Activated CD4-positive, alpha-beta T cell treated with anti-CD3 and anti-CD28 coated beads, Interleukin-2, Interleukin-4, amounts not matched to agents 100 ng/mL and 50 ng/mL, durations not matched to agents 16 hours and 8 hours (primary cell): ENCODE measurements at regions not wholly inside any gene's neighbourhood (a gene's known extent, or its start where the extent isn't known, plus 50 kb on each side); places are given as distances from the start of the nearest gene placed in this dataset.
"Not testable (repeated sequence)": the region's sequence is repeated elsewhere in the genome, so short reads cannot be mapped to it uniquely, and the experiment has no call there.

Experiments
- DNase-seq: peaks from one replicate; pipeline ENCODE4 v3.0.0-alpha.2; 2020; ENCODE audit warnings: low spot score

DNA sequence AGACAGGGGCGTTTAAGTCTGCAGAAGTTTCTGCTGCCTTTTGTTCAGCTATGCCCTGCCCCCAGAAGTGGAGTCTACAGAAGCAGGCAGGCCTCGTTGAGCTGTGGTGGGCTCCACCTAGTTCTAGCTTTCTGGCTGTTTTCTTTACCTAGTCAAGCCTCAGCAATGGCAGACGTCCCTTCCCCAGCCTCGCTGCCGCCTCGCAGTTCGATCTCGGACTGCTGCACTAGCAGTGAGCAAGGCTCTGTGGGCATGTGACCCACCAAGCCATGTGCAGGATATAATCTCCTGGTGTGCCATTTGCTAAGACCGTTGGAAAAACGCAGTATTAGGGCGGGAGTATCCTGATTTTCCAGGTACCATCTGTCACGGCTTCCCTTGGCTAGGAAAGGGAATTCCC is 742.7 kb upstream of the NRXN1 start:
- DNase-seq: not testable (repeated sequence)

GRCh38 chr2:51760441-51760840 is 728.5 kb upstream of the NRXN1 start:
- DNase-seq: no peak

- DNase-seq: no peak
Observed at GRCh38 chr2:51758081-51758480, 726.1 kb upstream of the NRXN1 start.

- DNase-seq: no peak
Observed at GRCh38 chr2:51734115-51734514, 702.2 kb upstream of the NRXN1 start.

DNA sequence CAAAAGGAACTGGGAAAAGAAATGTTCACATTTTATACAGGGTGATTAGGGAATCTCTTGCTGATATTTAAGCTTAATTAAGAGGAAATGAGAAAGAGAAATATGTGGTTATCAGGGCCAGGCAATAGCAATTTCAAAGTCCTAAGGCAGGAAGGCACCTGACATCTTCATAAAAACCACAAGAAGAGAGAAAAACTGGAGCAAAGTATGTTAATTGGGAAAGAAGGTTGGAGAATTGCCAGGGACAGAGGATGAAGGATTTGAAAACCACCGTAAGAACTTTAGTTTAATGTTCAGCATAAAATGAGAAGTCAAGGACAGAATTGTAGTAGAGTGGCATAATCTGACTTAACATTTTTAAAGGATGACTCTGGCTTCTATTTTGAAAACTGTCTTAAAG is 691.8 kb upstream of the NRXN1 start:
- no peak for DNase-seq

DNA sequence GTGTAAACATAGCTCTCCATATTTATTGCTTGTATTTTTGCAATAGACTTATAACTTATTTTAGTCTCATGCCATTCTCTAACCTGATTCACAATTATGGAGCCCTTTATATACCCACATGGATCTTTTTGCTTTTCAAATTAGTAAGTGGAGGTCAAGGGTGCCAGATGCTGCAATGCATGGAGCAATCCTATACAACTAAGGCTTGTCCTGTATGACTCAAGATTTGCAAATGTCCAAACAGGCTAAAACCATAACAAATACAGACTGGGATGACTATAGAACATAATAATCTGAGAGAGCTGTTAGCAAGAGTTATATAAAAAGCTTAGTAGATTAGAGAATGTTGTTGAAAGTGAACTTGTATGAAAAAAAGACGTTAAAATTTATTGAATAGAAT is 690.4 kb upstream of the NRXN1 start:
- no peak for DNase-seq

DNA sequence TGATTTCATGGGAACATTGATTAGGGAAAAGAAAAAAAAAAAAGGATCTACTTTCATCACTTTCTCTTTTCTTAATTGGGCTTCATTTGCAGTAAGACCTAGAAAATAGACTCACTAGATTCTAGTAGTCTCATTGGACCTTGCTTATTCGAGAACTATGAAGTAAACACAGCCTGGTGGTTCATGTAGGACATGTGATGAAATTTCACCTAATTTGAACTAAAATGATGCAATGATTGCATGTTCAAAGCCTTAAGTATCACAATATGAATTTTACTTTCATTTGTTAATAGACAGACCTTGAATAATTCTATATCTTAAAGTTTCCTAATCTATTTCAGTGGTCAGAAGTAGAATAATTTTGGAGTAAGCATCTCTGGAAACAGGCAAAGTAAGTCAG is 688.9 kb upstream of the NRXN1 start:
- no peak for DNase-seq

GRCh38 chr2:51718881-51719280 is 686.9 kb upstream of the NRXN1 start:
- DNase-seq: no peak

DNA sequence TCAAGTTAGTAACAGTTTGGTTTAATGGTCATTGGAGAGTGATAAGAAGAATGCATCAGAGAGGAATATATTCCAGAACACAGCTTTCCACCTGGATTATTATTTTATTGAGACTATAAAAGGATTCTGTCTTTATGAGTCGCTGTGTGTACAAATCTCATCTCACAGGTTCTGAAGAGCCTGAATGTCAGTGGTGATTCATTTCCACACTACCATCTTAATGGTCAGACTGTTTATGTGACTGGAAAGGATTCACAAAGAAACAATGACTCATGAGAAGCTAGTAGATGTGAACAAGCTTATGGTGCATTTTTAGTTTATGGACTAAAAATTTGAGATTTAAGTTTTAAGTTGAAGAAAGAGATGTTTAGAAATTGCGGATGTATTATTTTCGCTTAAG is 685.4 kb upstream of the NRXN1 start:
- no peak for DNase-seq

DNA sequence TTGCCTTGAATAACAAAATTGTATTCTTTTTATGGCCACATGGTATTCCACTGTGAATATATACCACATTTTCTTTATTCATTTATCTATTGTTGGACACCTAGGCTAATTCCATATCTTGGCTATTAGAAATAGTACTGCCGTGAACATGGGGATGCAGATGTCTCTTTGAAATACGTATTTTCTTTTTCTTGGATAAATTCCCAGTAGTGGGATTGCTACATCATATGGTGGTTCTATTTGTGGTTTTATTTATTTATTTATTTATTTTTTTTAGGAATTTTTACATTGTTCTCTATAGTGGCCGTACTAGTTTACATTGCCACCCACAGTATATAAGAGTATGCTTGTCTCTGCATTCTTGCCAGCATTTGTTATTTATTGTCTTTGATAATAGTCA is 679.8 kb upstream of the NRXN1 start:
- no peak for DNase-seq

DNA sequence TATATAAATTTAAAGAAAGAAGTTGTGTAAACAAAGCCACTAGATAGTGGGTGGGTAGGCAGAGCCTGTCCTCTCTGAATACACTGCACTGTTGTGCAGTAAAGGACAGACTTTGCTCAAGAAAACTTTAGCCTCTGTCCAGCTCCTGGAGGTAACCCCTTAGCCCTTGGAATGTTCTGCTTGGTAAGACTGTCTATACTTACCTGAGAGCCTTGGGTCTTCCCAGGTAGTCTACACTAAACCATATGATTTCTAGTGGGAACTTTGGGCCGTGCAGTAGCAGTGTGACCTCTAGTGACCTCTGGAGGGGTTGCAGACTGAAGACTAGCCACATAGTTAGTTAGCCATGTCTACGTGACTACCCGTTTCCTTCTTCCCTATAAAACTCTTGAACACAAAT is 678.3 kb upstream of the NRXN1 start:
- DNase-seq: peak; percentile 0

DNA sequence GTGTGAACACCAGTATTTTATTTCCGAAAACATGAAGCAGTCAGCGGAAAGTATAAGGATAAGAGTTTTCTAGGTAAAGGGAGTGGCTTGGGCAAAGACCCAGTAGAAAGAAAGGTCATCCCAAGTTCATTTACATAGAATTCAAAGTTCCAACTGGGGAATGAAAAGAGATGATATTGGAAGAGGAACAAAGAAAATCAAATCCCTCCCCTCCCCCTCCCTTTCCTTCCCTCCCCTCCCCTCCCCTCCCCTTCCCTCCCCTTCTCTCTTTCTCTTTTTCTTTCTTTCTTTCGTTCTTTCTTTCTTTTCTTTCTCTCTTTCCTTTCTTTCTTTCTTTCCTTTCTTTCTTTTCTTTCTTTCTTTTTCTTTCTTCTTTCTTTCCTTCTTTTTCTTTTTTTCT is 675.7 kb upstream of the NRXN1 start:
- no peak for DNase-seq

- DNase-seq: no peak
Observed at GRCh38 chr2:51706220-51706619, 674.3 kb upstream of the NRXN1 start.

- DNase-seq: no peak
Observed at GRCh38 chr2:51705417-51705816, 673.5 kb upstream of the NRXN1 start.

DNA sequence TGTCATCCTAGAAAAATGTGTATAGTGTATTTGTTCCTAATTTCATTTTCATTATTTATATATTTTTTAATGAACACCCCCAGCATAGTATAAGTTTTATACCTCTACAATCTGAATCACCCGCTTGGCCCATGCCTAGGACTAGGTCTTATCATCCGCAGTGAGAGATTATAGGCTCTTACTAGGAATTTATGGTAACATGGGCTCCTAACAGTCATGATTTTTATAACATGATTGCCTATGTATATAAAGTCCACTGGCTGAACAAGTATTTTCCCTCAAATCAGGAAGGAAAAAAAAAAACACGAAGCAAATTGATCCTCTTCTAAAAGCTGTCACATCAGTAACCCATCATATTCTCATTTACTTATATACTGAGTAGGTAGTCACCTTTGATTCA is 666.1 kb upstream of the NRXN1 start:
- no peak for DNase-seq

- no peak for DNase-seq
Observed at GRCh38 chr2:51697095-51697494, 665.2 kb upstream of the NRXN1 start.

- DNase-seq: no peak
Observed at GRCh38 chr2:51695531-51695930, 663.6 kb upstream of the NRXN1 start.

DNA sequence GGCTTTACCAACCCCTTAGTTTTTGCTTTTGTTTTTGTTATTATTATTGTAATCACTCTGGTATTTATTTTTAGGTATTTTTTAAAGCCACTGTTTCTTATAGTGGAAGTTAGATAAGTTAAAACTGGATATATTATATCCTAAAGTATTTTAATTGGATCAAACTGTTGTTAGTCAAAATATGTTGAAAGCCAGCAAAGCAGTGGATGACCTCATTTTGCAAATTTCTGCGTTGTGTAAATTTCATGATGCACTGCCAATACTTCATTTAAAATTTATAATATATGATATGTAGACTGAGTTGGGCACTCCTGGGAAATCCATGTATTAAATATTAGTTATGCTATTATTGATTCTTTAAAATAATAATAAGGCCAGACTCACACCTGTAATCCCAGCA is 661.7 kb upstream of the NRXN1 start:
- DNase-seq: no peak

GRCh38 chr2:51681854-51682253 is 649.9 kb upstream of the NRXN1 start:
- no peak for DNase-seq

DNA sequence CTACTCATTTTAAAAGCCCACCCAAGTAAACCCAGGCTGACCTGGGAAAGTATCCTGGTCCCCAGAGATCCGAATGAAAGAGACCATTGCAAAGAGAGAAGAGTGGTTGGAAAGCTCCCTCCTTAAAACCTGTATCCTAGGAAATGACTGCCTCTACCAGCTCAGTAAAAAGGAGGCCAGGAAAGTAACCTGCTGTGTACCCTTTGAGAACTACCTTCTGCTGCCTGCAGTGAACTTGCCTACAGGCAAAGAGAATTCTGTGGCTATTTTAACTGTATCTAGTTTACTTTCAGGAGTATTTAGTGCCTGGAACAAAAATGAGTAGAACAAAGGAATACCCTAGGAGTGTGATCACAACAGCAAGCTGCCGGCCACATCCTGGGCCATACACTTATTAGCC is 641.7 kb upstream of the NRXN1 start:
- DNase-seq: no peak

DNA sequence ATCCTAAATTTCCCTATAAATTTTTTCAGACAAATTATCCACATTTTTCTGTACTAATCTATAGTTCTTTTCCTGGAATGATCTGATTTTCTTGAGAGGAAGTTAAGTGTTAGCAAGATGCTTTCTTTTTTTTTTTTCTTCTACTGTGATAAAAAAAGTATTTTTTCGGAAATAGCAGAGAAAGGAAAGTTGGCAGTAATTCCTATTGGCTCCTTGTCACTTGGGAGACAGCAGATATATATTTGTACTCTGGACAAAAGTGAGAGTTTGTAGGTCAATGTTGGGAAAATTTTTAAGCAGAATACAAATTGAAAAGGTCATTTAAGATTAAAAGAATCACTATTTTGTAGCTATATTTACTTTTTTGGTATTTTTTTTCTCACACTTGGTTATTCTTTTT is 635.7 kb upstream of the NRXN1 start:
- no peak for DNase-seq

- DNase-seq: no peak
Observed at GRCh38 chr2:51662187-51662586, 630.3 kb upstream of the NRXN1 start.

DNA sequence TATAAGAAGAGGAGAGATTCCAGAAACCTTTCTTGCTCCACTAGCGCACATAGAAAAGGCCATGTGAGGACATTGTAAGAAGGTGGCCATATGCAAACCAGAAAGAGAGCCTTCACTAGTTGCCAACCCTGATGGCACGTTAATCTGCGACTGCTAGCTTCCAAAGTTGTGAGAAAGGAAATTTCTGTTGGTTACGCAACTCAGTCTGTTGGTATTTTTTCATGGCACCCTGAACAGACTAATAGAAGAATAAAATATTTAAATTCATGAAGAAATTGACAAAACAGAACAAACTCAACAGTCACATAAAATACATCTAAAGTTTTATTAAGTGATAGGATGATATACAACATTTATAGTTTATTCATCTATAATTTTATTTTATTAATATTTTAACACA is 625.9 kb upstream of the NRXN1 start:
- DNase-seq: no peak

DNA sequence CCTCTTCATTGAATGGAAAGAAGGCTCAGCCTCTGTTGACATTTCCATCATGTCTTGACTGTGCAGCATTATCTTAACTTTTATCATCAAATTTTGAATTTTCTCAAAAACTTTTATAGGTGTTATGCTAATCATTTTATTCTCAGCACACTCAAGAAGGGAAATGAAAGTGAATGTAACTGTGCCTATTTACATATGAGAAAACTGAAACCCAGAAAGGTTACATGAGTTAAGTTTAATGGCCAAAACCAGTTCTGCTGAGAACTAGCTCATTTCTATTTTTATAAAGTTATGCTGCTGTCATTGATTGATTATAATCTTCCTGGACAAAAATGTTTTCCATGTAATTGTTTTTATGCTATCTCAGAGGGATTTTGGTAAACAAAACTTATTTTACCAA is 618.8 kb upstream of the NRXN1 start:
- no peak for DNase-seq

- no peak for DNase-seq
Observed at GRCh38 chr2:51649366-51649765, 617.4 kb upstream of the NRXN1 start.
